Left ventricle myocardium inferior (tissue), 1 donor: ENCODE measurements at regions not wholly inside any gene's neighbourhood (a gene's known extent, or its start where the extent isn't known, plus 50 kb on each side); places are given as distances from the start of the nearest gene placed in this dataset.

Experiments used
- DNase-seq: peaks from one replicate; pipeline ENCODE4 v3.0.0-alpha.2; 2020
- H3K27ac ChIP-seq: fragments of 200-600 bp; replicated peaks from 2 replicates; pipeline ENCODE4 v1.8.0; 2021
- H3K27me3 ChIP-seq: fragments of 200-600 bp; 2 replicates; pipeline ENCODE4 v1.8.0; 2021; ENCODE audit warnings: low read depth
- H3K36me3 ChIP-seq: fragments of 200-600 bp; 2 replicates; pipeline ENCODE4 v1.8.0; 2021
- H3K4me1 ChIP-seq: fragments of 200-600 bp; 2 replicates; pipeline ENCODE4 v1.8.0; 2021
- H3K4me3 ChIP-seq: fragments of 200-600 bp; 2 replicates; pipeline ENCODE4 v1.8.0; 2021; ENCODE audit warnings: mild to moderate bottlenecking, moderate library complexity
- H3K9me3 ChIP-seq: fragments of 200-600 bp; replicated peaks from 2 replicates; pipeline ENCODE4 v1.8.0; 2021
- CTCF ChIP-seq: fragments of 200-600 bp; IDR thresholded peaks from 2 replicates; pipeline ENCODE4 v1.8.0; 2021; ENCODE audit warnings: antibody characterized with exemption, mild to moderate bottlenecking, borderline replicate concordance
- intact Hi-C: fragments of 100-400 bp; cut with micrococcal nuclease; formaldehyde crosslinking; loops from one replicate; pipeline ENCODE4 v1.11.0; 2022
- donor health status: DM: no; HTN: yes; CAD: no; lungs with severe emphysema.

GRCh38 chr5:82704381-82704780, 372.8 kb downstream of the TMEM167A start:
- no peak for TF ChIP-seq CTCF
- Histone ChIP-seq H3K9me3 (peaks cover 9% of the 10 kb centered on the region), H3K27ac (no peak overlapping the region), H3K4me3 (no peak overlapping the region), H3K27me3 (no peaks in the 10 kb centered on the region), H3K4me1 (no peaks in the 10 kb centered on the region), H3K36me3 (no peaks in the 10 kb centered on the region)
- DNase-seq = no peak
- intact Hi-C loops = no loop called here

GRCh38 chr5:82702046-82702445, 375.1 kb downstream of the TMEM167A start:
- Histone ChIP-seq H3K27ac (no peak overlapping the region), H3K36me3 (no peaks in the 10 kb centered on the region), H3K4me1 (no peaks in the 10 kb centered on the region), H3K4me3 (no peak overlapping the region), H3K27me3 (no peaks in the 10 kb centered on the region), H3K9me3 (peaks cover 9% of the 10 kb centered on the region)
- intact Hi-C loops = no loop called here
- no peak for DNase-seq
- TF ChIP-seq CTCF = no peak

GRCh38 chr5:82699737-82700136, 377.5 kb downstream of the TMEM167A start:
- no peaks in the 10 kb centered on the region for H3K27me3 ChIP-seq
- no peaks in the 10 kb centered on the region for H3K4me1 ChIP-seq
- H3K9me3 ChIP-seq = peaks cover 1% of the 10 kb centered on the region
- no peak overlapping the region for H3K4me3 ChIP-seq
- intact Hi-C loops = no loop called here
- no peaks in the 10 kb centered on the region for H3K36me3 ChIP-seq
- no peak for DNase-seq
- no peak overlapping the region for H3K27ac ChIP-seq
- TF ChIP-seq CTCF = no peak

GRCh38 chr5:82698026-82698425, 379.2 kb downstream of the TMEM167A start:
- intact Hi-C loops = no loop called here
- H3K9me3 ChIP-seq = no peaks in the 10 kb centered on the region
- no peak overlapping the region for H3K27ac ChIP-seq
- no peaks in the 10 kb centered on the region for H3K36me3 ChIP-seq
- no peak for TF ChIP-seq CTCF
- DNase-seq = no peak
- H3K4me3 ChIP-seq = no peak overlapping the region
- H3K27me3 ChIP-seq = no peaks in the 10 kb centered on the region
- H3K4me1 ChIP-seq = no peaks in the 10 kb centered on the region

- no peak overlapping the region for H3K27ac ChIP-seq
Measured at GRCh38 chr5:82694711-82695285, 382.4 kb downstream of the TMEM167A start.

More at GRCh38 chr5:82694711-82695285, 382.4 kb downstream of the TMEM167A start:
- no peak for TF ChIP-seq CTCF
- Histone ChIP-seq H3K4me3 (no peak overlapping the region), H3K9me3 (no peaks in the 10 kb centered on the region), H3K4me1 (no peaks in the 10 kb centered on the region), H3K36me3 (no peaks in the 10 kb centered on the region), H3K27me3 (no peaks in the 10 kb centered on the region)
- DNase-seq = no peak
- intact Hi-C loops = no loop called here
